Kidney capillary endothelial cell (primary cell): ENCODE measurements at regions not wholly inside any gene's neighbourhood (a gene's known extent, or its start where the extent isn't known, plus 50 kb on each side); places are given as distances from the start of the nearest gene placed in this dataset.
"Not testable (repeated sequence)": the region's sequence is repeated elsewhere in the genome, so short reads cannot be mapped to it uniquely, and the experiment has no call there.

Experiments
- DNase-seq: peaks from one replicate; pipeline ENCODE4 v3.0.0-alpha.2; 2018; ENCODE audit warnings: low spot score

GRCh38 chr15:79606831-79607355 lies 174.8 kb downstream of the MINAR1 start:
- DNase-seq, result no peak

GRCh38 chr15:79608066-79608864 lies 176.1 kb downstream of the MINAR1 start:
- no peak for DNase-seq

- DNase-seq, result no peak
Measured at GRCh38 chr15:79609506-79609905, 177.4 kb downstream of the MINAR1 start.

GRCh38 chr15:79610021-79610420 lies 177.9 kb downstream of the MINAR1 start:
- no peak for DNase-seq

GRCh38 chr15:79615754-79616153 lies 183.6 kb downstream of the MINAR1 start:
- DNase-seq, result no peak

GRCh38 chr15:79617071-79617470 lies 184.9 kb downstream of the MINAR1 start:
- no peak for DNase-seq

GRCh38 chr15:79620112-79620857 lies 188.1 kb downstream of the MINAR1 start:
- no peak for DNase-seq

GRCh38 chr15:79621805-79622204 lies 189.7 kb downstream of the MINAR1 start:
- not testable (repeated sequence) for DNase-seq

GRCh38 chr15:79623488-79623887 lies 191.4 kb downstream of the MINAR1 start:
- DNase-seq, result no peak

GRCh38 chr15:79629687-79630086 lies 197.6 kb downstream of the MINAR1 start:
- DNase-seq, result no peak

- no peak for DNase-seq
Measured at GRCh38 chr15:79632457-79632856, 200.3 kb downstream of the MINAR1 start.

GRCh38 chr15:79635149-79635771 lies 203.1 kb downstream of the MINAR1 start:
- no peak for DNase-seq

- no peak for DNase-seq
Measured at GRCh38 chr15:79635897-79636561, 203.9 kb downstream of the MINAR1 start.

- peak; percentile 87 for DNase-seq
Measured at GRCh38 chr15:79640206-79640605, 208.1 kb downstream of the MINAR1 start.

- no peak for DNase-seq
Measured at GRCh38 chr15:79641841-79642240, 209.7 kb downstream of the MINAR1 start.

GRCh38 chr15:79643393-79643792 lies 211.3 kb downstream of the MINAR1 start:
- no peak for DNase-seq

GRCh38 chr15:79644091-79644490 lies 212.0 kb downstream of the MINAR1 start:
- peak; percentile 84 for DNase-seq

- DNase-seq, result not testable (repeated sequence)
Measured at GRCh38 chr15:79652972-79653371, 220.8 kb downstream of the MINAR1 start.

- DNase-seq, result no peak
Measured at GRCh38 chr15:79653533-79653932, 221.4 kb downstream of the MINAR1 start.

- DNase-seq, result no peak
Measured at GRCh38 chr15:79656151-79657000, 224.2 kb downstream of the MINAR1 start.

GRCh38 chr15:79657722-79658121 lies 225.6 kb downstream of the MINAR1 start:
- DNase-seq, result no peak
